GM19467 (cell line): ENCODE measurements at regions not wholly inside any gene's neighbourhood (a gene's known extent, or its start where the extent isn't known, plus 50 kb on each side); places are given as distances from the start of the nearest gene placed in this dataset.

ENCODE experiments used
- ATAC-seq: cut with Tn5 transposase; IDR thresholded peaks from one replicate; pipeline ENCODE4 v1.9.1; 2021; ENCODE audit warnings: mild to moderate bottlenecking, moderate library complexity; ENCODE audit not compliant: unreplicated experiment

GRCh38 chr10:126783806-126784557 is 113.5 kb upstream of the C10orf90 start:
- no peak for ATAC-seq

DNA sequence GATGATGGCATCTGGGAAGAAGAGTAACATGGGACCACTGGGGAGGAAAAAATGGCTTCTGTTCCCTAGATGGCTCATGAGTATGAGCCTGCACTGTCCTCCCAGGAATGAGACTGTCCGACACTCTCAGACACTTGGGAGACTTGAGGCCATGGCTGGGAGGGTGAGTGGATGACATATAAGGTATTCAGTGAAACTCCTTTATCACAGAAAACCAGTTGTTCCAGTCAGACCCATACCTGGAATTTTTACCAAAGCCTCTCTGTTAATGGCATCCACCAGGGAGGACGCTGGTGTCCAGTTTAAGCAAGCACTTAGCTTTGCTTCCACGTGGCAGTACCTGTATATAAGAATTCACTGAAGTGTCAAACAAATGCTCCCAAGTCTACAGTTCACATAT is 116.7 kb upstream of the C10orf90 start:
- no peak for ATAC-seq

DNA sequence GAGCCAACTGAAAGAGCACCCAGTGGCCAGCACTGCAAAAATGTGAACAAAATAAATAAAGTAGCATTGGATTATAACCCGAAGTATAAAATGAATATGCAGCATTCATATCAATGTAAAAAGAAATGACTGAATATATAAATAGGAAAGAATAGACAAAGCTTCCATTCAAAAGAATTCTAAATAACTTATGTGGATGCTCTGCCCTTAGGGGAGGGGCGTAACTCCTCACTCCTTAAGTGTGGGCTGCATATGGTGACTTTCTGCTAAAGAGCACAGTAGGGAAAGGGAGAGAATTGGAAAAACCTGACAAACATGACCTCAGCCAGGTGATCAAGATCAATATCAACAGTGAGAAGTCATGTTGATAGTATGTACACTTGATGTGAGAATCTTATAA is 109.9 kb upstream of the DOCK1 start:
- no peak for ATAC-seq

DNA sequence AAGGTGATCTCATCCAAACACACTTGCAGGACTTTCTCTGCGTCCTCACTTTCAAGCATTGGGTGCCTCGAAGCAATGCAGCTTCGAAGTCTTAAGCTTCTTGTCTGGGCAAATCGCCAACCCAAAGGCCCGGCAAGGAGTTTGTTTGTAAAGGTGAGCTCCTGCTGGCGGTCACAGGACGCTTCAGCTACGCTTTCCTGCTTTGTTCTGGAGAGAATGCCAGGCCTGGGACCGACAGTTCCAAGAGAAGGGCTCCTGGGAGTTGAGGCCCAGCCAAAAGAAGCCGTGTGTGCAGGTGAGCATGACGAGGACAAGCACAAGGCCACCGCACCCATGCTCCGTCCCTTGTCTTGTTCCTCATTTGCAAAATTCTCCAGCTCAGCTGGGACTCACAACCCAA is 106.6 kb upstream of the DOCK1 start:
- no peak for ATAC-seq

DNA sequence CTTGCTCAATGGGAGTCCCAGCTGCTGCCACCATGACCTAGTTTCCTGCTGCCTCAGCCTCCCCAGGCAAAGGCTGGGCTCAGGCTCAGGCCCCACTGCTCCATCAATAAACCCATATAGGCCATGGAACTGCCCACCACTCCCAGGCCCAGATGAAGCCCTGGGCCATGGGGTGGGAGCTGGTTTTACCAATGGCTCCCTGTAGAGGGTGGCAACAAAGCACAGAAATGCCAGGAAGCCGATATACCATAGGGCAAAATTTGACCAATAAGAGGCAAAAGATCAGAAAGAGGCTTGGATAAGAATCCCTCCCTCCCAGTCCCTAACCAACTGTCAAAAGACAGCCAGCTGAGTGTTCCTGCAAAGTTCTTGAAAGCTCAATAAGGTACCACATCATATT is 101.8 kb upstream of the DOCK1 start:
- ATAC-seq = no peak

DNA sequence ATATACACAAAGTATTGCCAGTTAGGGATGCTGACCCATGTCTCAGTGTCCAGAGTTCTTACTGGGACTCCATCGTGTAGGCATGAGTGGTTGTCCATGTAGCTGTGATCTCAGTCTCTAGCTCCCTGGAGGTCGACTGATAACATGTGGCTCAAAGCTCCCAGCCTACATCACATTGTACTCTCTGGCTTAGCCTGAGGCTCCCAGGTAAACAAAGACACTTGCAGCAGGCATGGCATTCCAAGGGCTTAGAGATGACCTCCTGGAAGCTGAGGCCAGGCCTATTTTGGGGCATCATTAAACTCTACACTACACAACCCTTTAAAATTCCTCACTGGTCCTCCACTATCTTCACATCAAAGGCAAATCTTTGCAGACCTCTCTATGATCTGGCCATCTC is 100.8 kb upstream of the DOCK1 start:
- no peak for ATAC-seq

GRCh38 chr10:126806498-126806897 is 98.7 kb upstream of the DOCK1 start:
- ATAC-seq = no peak

- ATAC-seq = no peak
Measured at GRCh38 chr10:126806991-126807702, 98.1 kb upstream of the DOCK1 start.

- ATAC-seq = no peak
Measured at GRCh38 chr10:126808103-126808502, 97.1 kb upstream of the DOCK1 start.

DNA sequence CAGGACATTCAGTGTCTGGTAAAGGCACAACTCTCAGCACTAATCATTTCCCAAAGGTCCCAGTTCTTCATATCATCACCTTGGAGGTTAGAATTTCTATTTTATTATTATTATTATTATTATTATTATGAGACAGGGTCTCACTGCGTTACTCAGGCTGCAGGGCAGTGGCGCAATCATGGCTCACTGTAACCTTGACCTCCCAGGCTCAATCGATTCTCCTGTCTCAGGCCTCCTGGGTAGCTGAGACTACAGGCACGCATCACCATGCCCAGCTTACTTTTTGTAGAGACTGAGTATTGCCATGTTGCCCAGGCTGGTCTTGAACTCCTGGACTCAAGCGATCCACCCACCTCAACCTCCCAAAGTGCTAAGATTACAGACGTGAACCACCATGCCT is 91.8 kb upstream of the DOCK1 start:
- ATAC-seq = no peak

DNA sequence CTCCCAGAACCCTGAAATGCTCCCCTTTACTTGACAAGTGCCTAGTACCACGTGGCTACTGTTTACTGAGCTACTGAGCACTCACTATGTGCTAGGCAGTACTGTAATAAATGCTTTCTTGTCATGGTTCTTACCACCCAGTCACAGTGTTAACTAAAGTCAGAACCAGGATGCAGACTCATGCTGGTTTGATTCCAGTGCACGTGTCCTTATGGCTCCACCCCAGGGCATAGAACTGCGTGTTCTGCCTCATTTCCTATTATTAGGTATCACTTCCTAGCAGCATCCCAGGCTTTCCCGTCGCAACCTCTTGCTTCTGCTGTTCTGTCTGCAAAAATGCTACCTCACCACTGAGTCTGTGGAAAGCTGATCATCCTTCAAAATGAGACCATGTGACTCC is 71.7 kb upstream of the DOCK1 start:
- ATAC-seq = no peak

- ATAC-seq = no peak
Measured at GRCh38 chr10:126836009-126836408, 69.2 kb upstream of the DOCK1 start.

DNA sequence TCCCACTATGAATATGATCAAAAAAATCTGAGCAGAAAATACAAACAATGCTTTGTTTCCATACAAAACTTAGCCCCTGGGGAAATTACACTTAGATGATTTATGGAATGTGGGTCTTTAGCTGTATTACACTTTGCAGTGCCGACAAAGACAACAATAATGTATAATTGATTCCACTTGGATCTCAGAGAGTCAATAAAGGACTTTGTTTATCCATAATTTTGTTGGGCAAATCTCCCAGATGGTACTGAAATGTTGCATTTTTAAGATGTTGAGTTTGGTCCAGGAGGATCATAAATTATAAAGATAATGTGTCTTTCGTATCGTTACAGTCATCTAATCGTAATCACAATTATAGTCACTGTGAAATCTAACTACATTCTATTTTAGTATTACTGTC is 66.9 kb upstream of the DOCK1 start:
- no peak for ATAC-seq

GRCh38 chr10:126839094-126839761 is 66.0 kb upstream of the DOCK1 start:
- ATAC-seq = no peak

GRCh38 chr10:126840576-126841135 is 64.6 kb upstream of the DOCK1 start:
- ATAC-seq = no peak

GRCh38 chr10:126841341-126841895 is 63.8 kb upstream of the DOCK1 start:
- no peak for ATAC-seq

- ATAC-seq = no peak
Measured at GRCh38 chr10:126842356-126842755, 62.9 kb upstream of the DOCK1 start.

GRCh38 chr10:126842836-126843235 is 62.4 kb upstream of the DOCK1 start:
- ATAC-seq = no peak

DNA sequence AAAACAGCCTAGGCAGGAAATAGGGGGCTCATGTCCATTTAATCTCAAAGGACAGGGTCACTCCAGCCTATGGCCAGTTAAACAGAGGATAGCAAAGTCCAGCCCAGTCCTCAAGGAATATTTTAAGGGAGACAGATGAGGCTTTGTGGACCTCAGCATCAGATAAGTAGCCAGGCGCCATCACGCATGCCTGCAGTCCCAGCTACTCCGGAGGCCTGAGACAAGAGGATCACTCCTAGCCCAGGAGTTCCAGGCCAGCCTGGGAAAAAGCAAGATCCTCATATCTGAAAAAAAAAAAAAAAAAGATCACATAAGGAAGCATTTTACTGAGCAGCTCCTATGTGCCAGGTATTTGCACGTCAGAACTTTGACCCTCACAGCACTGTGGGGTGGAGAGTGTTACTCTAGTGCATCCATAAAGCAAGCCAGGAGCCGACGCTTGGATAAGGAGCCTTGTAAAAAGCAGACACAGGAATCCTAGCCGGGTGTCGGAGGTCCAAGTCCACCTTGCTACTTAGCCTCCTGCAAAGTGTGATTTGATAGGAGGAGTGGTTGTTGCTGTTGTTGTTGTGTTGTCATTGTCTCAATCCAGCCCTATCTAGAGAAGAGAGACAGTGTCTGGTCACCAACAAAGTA is 61.8 kb upstream of the DOCK1 start:
- ATAC-seq = no peak

DNA sequence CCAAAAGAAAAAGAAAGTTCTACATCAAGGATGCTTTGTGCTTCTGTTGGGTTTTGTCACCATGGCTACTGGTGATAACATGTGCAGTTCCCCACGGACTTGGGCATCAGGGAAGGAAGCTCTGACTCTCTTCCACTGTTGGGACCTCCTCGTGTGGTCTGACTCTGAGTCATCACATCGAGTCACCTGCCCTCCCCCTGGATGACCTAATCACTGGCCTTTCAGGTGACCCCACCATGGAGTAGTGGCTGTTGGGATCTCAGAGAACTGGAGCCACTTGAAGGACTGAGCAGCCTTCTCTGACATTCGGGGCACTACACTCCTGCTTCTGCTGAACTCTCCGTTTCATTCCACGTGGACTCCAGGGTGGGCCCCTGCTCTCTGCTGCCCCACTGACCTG is 60.8 kb upstream of the DOCK1 start:
- ATAC-seq = no peak

- ATAC-seq = no peak
Measured at GRCh38 chr10:126846469-126846868, 58.8 kb upstream of the DOCK1 start.
